GM12878 (cell line): ENCODE measurements at regions not wholly inside any gene's neighbourhood (a gene's known extent, or its start where the extent isn't known, plus 50 kb on each side); places are given as distances from the start of the nearest gene placed in this dataset.

Experiments used
- ATAC-seq: fragments of 200-7000 bp; cut with Tn5 transposase; 3 replicates; pipeline ENCODE4 v1.9.1; 2020; ENCODE audit warnings: mild to moderate bottlenecking, moderate library complexity
- BruUV-seq: library from RNA; stranded (reverse); fragments of 400-500 nt; replicated peaks from 2 replicates; lab custom pipeline; 2021; lab: Mats Ljungman, UMichigan
- CTCF ChIA-PET: fragments of 300-600 bp; sonication (Branson Sonifier 250); formaldehyde crosslinking; extraction: SDS; loops from one replicate; lab custom pipeline; 2021; ENCODE audit warnings: inconsistent platforms; lab: Yijun Ruan, JAX
- POLR2A ChIA-PET: fragments of 350-600 bp; formaldehyde crosslinking; extraction: SDS; loops from one replicate; lab custom pipeline; 2021; ENCODE audit warnings: inconsistent platforms; lab: Charles Lee
- RAD21 ChIA-PET: fragments of 300-600 bp; sonication (Branson Sonifier 250); formaldehyde crosslinking; loops from one replicate; lab custom pipeline; 2023; ENCODE audit warnings: antibody characterized with exemption; ENCODE audit not compliant: unreplicated experiment; lab: Charles Lee
- SMC1A ChIA-PET: fragments of 300-600 bp; sonication (Branson Sonifier 250); formaldehyde crosslinking; loops from one replicate; lab custom pipeline; 2023; ENCODE audit not compliant: unreplicated experiment, uncharacterized antibody; lab: Charles Lee
- DNase-seq: peaks from one replicate; pipeline ENCODE4 v3.0.0-alpha.2; 2011; ENCODE audit warnings: low read depth, low spot score
- FAIRE-seq: peaks from 3 replicates; lab custom pipeline; 2011; peaks lifted over from hg19 to GRCh38; lab: Jason Lieb, UNC
- H2AFZ ChIP-seq: 2 replicates; pipeline ENCODE4 v1.6.0; 2011; ENCODE audit warnings: low read depth, low read length, control low read depth; ENCODE audit not compliant: control insufficient read depth
- H3K27ac ChIP-seq: 2 replicates; pipeline ENCODE4 v1.5.1; 2011; ENCODE audit warnings: control low read depth; ENCODE audit not compliant: control insufficient read depth, insufficient read depth
- H3K27me3 ChIP-seq, 2 experiments: replicated peaks in 1 of 2; 2 replicates each; pipeline versions ENCODE4 v1.6.0 to v1.6.1; 2011; ENCODE audit warnings: low read length in 1 of 2; ENCODE audit not compliant: control insufficient read depth in 2 of 2, insufficient read depth in 2 of 2
- H3K36me3 ChIP-seq, 2 experiments: 2 replicates each; pipeline ENCODE4 v1.5.1; 2011; ENCODE audit warnings: low read length in 1 of 2; ENCODE audit not compliant: control insufficient read depth in 2 of 2, insufficient read depth in 2 of 2
- H3K4me1 ChIP-seq: 2 replicates; pipeline ENCODE4 v1.6.1; 2011; ENCODE audit warnings: mild to moderate bottlenecking, low read length, moderate library complexity, mixed read lengths; ENCODE audit not compliant: control insufficient read depth, insufficient read depth
- H3K4me2 ChIP-seq: 2 replicates; pipeline ENCODE4 v1.6.0; 2011; ENCODE audit warnings: control low read depth; ENCODE audit not compliant: control insufficient read depth, insufficient read depth
- H3K4me3 ChIP-seq: fragments of 200-600 bp; sonication (generic); 2 replicates; pipeline ENCODE4 v1.5.1; 2016
- H3K79me2 ChIP-seq: 2 replicates; pipeline ENCODE4 v1.6.0; 2011; ENCODE audit warnings: low read length; ENCODE audit not compliant: control insufficient read depth, insufficient read depth
- H3K9ac ChIP-seq: 2 replicates; pipeline ENCODE4 v1.8.0; 2011; ENCODE audit warnings: low read length, control low read depth, mixed read lengths; ENCODE audit not compliant: control insufficient read depth, insufficient read depth
- H3K9me3 ChIP-seq: replicated peaks from 3 replicates; pipeline ENCODE4 v1.5.1; 2011; ENCODE audit warnings: mild to moderate bottlenecking, low read length; ENCODE audit not compliant: control insufficient read depth, insufficient read depth
- H4K20me1 ChIP-seq: 2 replicates; pipeline ENCODE4 v1.6.0; 2011; ENCODE audit not compliant: control insufficient read depth, insufficient read depth
- CBFB ChIP-seq: IDR thresholded peaks from 2 replicates; pipeline ENCODE4 v1.6.1; 2016; ENCODE audit warnings: antibody characterized with exemption, low read depth
- CEBPB ChIP-seq, 2 experiments: fragments of 150-350 bp in 1 of 2; IDR thresholded peaks; 2 replicates each; pipeline ENCODE4 v1.6.1; 2012 to 2014; ENCODE audit warnings: low read depth in 2 of 2, low read length in 2 of 2, borderline replicate concordance in 1 of 2, inconsistent platforms in 1 of 2
- CHD2 ChIP-seq: IDR thresholded peaks from 2 replicates; pipeline ENCODE4 v1.6.1; 2011; ENCODE audit warnings: low read depth, low read length, improper control_type of control experiment, borderline replicate concordance
- EZH2 ChIP-seq: IDR thresholded peaks from 2 replicates; pipeline ENCODE4 v1.6.1; 2012; ENCODE audit warnings: low read depth, mild to moderate bottlenecking, control low read depth, inconsistent platforms, low read length, borderline replicate concordance; ENCODE audit not compliant: control insufficient read depth
- IKZF2 ChIP-seq, 2 experiments: fragments of 450-650 bp; IDR thresholded peaks; 2 replicates each; pipeline ENCODE4 v1.6.1; 2017; ENCODE audit warnings: mild to moderate bottlenecking in 2 of 2, moderate library complexity in 2 of 2
- MEF2B ChIP-seq: fragments of 450-650 bp; IDR thresholded peaks from 2 replicates; pipeline ENCODE4 v1.6.1; 2018; ENCODE audit warnings: mild to moderate bottlenecking, moderate library complexity; ENCODE audit not compliant: partially characterized antibody, poor library complexity, severe bottlenecking
- NFXL1 ChIP-seq: fragments of 450-650 bp; IDR thresholded peaks from 2 replicates; pipeline ENCODE4 v1.6.1; 2017; ENCODE audit warnings: antibody characterized with exemption, mild to moderate bottlenecking, borderline replicate concordance
- NFYB ChIP-seq: IDR thresholded peaks from 2 replicates; pipeline ENCODE4 v1.6.1; 2011; ENCODE audit warnings: low read depth, mild to moderate bottlenecking, low read length, improper control_type of control experiment, moderate library complexity; ENCODE audit not compliant: insufficient read depth
- PML ChIP-seq: IDR thresholded peaks from 2 replicates; pipeline ENCODE4 v1.6.1; 2012; ENCODE audit warnings: low read length, inconsistent platforms
- RBBP5 ChIP-seq: fragments of 200-600 bp; sonication (generic); conservative IDR thresholded peaks from 2 replicates; pipeline ENCODE4 v1.6.1; 2016
- SPI1 ChIP-seq: IDR thresholded peaks from 2 replicates; pipeline ENCODE4 v1.6.1; 2011; ENCODE audit warnings: low read depth, mild to moderate bottlenecking, low read length, moderate library complexity, borderline replicate concordance; ENCODE audit not compliant: insufficient read depth
- STAT3 ChIP-seq: IDR thresholded peaks from 2 replicates; pipeline ENCODE4 v1.6.1; 2011; ENCODE audit warnings: low read depth, low read length, improper control_type of control experiment
- YBX1 ChIP-seq: fragments of 450-650 bp; IDR thresholded peaks from 2 replicates; pipeline ENCODE4 v1.6.1; 2016; ENCODE audit warnings: antibody characterized with exemption
- ZBTB40 ChIP-seq: fragments of 450-650 bp; IDR thresholded peaks from 2 replicates; pipeline ENCODE4 v1.6.1; 2016; ENCODE audit warnings: mild to moderate bottlenecking, moderate library complexity, borderline replicate concordance
- WGBS: methylation state at CpG from one replicate; pipeline ENCODE4 v1.1.6; 2016; ENCODE audit warnings: low lambda C conversion rate; ENCODE audit not compliant: insufficient replicate concordance, insufficient coverage; ENCODE audit errors: missing lambda C conversion rate; 5-methylcytosine and 5-hydroxymethylcytosine counted together
- in situ Hi-C: fragments of 300-500 bp; cut with MboI; formaldehyde crosslinking; loops from 9 replicates; pipeline ENCODE4 v1.14.3; 2018; ENCODE audit warnings: mixed read lengths
- intact Hi-C: fragments of 100-400 bp; cut with micrococcal nuclease; formaldehyde crosslinking; loops from one replicate; pipeline ENCODE4 v1.14.2; 2022; ENCODE audit not compliant: unreplicated experiment
- TF ChIP-seq, protein P1 (sequence below): fragments of 450-650 bp; IDR thresholded peaks from 2 replicates; pipeline ENCODE4 v1.6.1; 2017; ENCODE audit warnings: mild to moderate bottlenecking, low read depth, inconsistent platforms; ENCODE audit not compliant: poor library complexity, severe bottlenecking

GRCh38 chr5:9895302-9895645 is 265.1 kb upstream of the TAS2R1 start:
- H3K4me1 ChIP-seq = no peaks in the 10 kb centered on the region
- no peak overlapping the region for H3K4me2 ChIP-seq
- no peak overlapping the region for H3K4me3 ChIP-seq
- SMC1A ChIA-PET = no interaction called here
- H3K27ac ChIP-seq = no peak overlapping the region
- CTCF ChIA-PET = no interaction called here
- no peak overlapping the region for H3K9ac ChIP-seq
- H3K9me3 ChIP-seq = no peaks in the 10 kb centered on the region
- no peak overlapping the region for H2AFZ ChIP-seq
- TF ChIP-seq RBBP5 (no peak), STAT3 (no peak), CHD2 (no peak), CBFB (no peak), YBX1 (no peak), CEBPB (IDR thresholded peaks at IDR 0.05; ENCODE audit: borderline replicate concordance in 1 of 2, low read depth in 2 of 2, low read length in 2 of 2) (no peak), NFYB (no peak), PML (no peak), SPI1 (no peak), EZH2 (no peak), NFXL1 (no peak), ZBTB40 (no peak), IKZF2 (IDR thresholded peaks at IDR 0.05) (no peak), MEF2B (no peak)
- TF ChIP-seq, protein P1, sequence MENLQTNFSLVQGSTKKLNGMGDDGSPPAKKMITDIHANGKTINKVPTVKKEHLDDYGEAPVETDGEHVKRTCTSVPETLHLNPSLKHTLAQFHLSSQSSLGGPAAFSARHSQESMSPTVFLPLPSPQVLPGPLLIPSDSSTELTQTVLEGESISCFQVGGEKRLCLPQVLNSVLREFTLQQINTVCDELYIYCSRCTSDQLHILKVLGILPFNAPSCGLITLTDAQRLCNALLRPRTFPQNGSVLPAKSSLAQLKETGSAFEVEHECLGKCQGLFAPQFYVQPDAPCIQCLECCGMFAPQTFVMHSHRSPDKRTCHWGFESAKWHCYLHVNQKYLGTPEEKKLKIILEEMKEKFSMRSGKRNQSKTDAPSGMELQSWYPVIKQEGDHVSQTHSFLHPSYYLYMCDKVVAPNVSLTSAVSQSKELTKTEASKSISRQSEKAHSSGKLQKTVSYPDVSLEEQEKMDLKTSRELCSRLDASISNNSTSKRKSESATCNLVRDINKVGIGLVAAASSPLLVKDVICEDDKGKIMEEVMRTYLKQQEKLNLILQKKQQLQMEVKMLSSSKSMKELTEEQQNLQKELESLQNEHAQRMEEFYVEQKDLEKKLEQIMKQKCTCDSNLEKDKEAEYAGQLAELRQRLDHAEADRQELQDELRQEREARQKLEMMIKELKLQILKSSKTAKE = no peak
- no TSS peak for BruUV-seq
- POLR2A ChIA-PET = no interaction called here
- H3K79me2 ChIP-seq = no peaks in the 10 kb centered on the region
- DNase-seq (no peak), FAIRE-seq (no peak), ATAC-seq (no peak)
- in situ Hi-C loops = no loop called here
- RAD21 ChIA-PET = no interaction called here
- H3K36me3 ChIP-seq = no peaks in the 10 kb centered on the region
- intact Hi-C loops = loop anchor here (5.0 kb wide), 1 partner anchor 217 kb away; no protein-coding TSS in a partner anchor
- no peaks in the 10 kb centered on the region for H3K27me3 ChIP-seq
- 46% methylated on average over 5 of the region's 5 CpGs for WGBS
- H4K20me1 ChIP-seq = no peaks in the 10 kb centered on the region
